ENCODE measurements at regions not wholly inside any gene's neighbourhood (a gene's known extent, or its start where the extent isn't known, plus 50 kb on each side); places are given as distances from the start of the nearest gene placed in this dataset.

GRCh38 chr12:25023808-25024207 lies 74.9 kb upstream of the BCAT1 start:
- no peak overlapping the region for H3K27ac Mint-ChIP-seq (ENCODE audit: unreplicated experiment)
- no peak for DNase-seq (ENCODE audit: low spot score)
- no peaks in the 10 kb centered on the region for H3K27me3 Mint-ChIP-seq (ENCODE audit: unreplicated experiment)
- H3K36me3 Mint-ChIP-seq (ENCODE audit: low read depth, unreplicated experiment), result no peaks in the 10 kb centered on the region
- no peak overlapping the region for H3K4me3 Mint-ChIP-seq (ENCODE audit: unreplicated experiment)
- TF ChIP-seq, protein P1, sequence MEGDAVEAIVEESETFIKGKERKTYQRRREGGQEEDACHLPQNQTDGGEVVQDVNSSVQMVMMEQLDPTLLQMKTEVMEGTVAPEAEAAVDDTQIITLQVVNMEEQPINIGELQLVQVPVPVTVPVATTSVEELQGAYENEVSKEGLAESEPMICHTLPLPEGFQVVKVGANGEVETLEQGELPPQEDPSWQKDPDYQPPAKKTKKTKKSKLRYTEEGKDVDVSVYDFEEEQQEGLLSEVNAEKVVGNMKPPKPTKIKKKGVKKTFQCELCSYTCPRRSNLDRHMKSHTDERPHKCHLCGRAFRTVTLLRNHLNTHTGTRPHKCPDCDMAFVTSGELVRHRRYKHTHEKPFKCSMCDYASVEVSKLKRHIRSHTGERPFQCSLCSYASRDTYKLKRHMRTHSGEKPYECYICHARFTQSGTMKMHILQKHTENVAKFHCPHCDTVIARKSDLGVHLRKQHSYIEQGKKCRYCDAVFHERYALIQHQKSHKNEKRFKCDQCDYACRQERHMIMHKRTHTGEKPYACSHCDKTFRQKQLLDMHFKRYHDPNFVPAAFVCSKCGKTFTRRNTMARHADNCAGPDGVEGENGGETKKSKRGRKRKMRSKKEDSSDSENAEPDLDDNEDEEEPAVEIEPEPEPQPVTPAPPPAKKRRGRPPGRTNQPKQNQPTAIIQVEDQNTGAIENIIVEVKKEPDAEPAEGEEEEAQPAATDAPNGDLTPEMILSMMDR (IDR thresholded peaks at IDR 0.05; ENCODE audit: unreplicated experiment), result no peak
- peaks cover 4% of the 10 kb centered on the region for H3K9me3 Mint-ChIP-seq (ENCODE audit: unreplicated experiment)
- H3K4me1 Mint-ChIP-seq (ENCODE audit: unreplicated experiment), result no peaks in the 10 kb centered on the region

GRCh38 chr12:25020621-25021243 lies 71.8 kb upstream of the BCAT1 start:
- H3K27me3 Mint-ChIP-seq (ENCODE audit: unreplicated experiment), result no peaks in the 10 kb centered on the region
- no peak overlapping the region for H3K27ac Mint-ChIP-seq (ENCODE audit: unreplicated experiment)
- no peaks in the 10 kb centered on the region for H3K36me3 Mint-ChIP-seq (ENCODE audit: low read depth, unreplicated experiment)
- H3K4me1 Mint-ChIP-seq (ENCODE audit: unreplicated experiment), result no peaks in the 10 kb centered on the region
- peaks cover 4% of the 10 kb centered on the region for H3K9me3 Mint-ChIP-seq (ENCODE audit: unreplicated experiment)
- DNase-seq (ENCODE audit: low spot score), result no peak
- no peak overlapping the region for H3K4me3 Mint-ChIP-seq (ENCODE audit: unreplicated experiment)
- TF ChIP-seq, protein P1 (IDR thresholded peaks at IDR 0.05; ENCODE audit: unreplicated experiment), result no peak

DNA sequence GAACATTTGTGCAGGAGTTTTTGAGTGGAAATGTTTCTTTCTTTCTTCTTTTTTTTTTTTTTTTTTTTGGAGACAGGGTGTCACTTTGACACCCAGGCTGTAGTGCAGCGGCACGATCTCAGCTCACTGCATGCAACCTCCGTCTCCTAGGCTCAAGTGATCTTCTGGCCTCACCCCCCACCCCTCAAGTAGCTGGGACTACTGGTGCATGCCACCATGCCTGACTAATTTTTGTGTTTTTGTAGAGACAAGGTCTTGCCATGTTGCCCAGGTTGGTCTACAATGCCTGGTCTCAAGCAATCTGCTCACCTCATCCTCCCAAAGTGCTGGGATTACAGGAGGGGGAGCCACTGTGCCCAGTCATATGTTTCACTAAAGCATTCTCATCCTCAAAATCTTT lies 69.2 kb upstream of the BCAT1 start:
- no peak overlapping the region for H3K27ac Mint-ChIP-seq (ENCODE audit: unreplicated experiment)
- no peaks in the 10 kb centered on the region for H3K27me3 Mint-ChIP-seq (ENCODE audit: unreplicated experiment)
- H3K36me3 Mint-ChIP-seq (ENCODE audit: low read depth, unreplicated experiment), result no peaks in the 10 kb centered on the region
- no peaks in the 10 kb centered on the region for H3K4me1 Mint-ChIP-seq (ENCODE audit: unreplicated experiment)
- no peak for DNase-seq (ENCODE audit: low spot score)
- no peak overlapping the region for H3K4me3 Mint-ChIP-seq (ENCODE audit: unreplicated experiment)
- TF ChIP-seq, protein P1 (IDR thresholded peaks at IDR 0.05; ENCODE audit: unreplicated experiment), result no peak
- peaks cover 4% of the 10 kb centered on the region for H3K9me3 Mint-ChIP-seq (ENCODE audit: unreplicated experiment)

DNA sequence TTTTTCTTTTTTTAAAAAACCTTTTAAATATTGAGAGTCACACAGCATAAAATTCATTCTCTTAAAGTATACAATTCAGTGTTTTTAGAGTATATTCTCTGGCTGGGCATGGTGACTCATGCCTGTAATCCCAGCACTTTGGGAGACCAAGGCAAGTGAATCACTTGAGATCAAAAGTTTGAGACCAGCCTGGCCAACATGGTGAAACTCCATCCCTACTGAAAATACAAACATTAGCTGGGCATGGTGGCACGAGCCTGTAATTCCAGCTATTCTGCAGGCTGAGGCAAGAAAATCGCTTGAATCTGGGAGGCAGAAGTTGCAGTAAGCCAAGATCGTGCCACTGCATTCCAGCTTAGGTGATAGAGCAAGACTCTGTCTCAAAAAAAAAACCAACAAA lies 68.4 kb upstream of the BCAT1 start:
- H3K36me3 Mint-ChIP-seq (ENCODE audit: low read depth, unreplicated experiment), result no peaks in the 10 kb centered on the region
- H3K27me3 Mint-ChIP-seq (ENCODE audit: unreplicated experiment), result no peaks in the 10 kb centered on the region
- no peaks in the 10 kb centered on the region for H3K4me1 Mint-ChIP-seq (ENCODE audit: unreplicated experiment)
- peaks cover 4% of the 10 kb centered on the region for H3K9me3 Mint-ChIP-seq (ENCODE audit: unreplicated experiment)
- H3K27ac Mint-ChIP-seq (ENCODE audit: unreplicated experiment), result no peak overlapping the region
- DNase-seq (ENCODE audit: low spot score), result no peak
- H3K4me3 Mint-ChIP-seq (ENCODE audit: unreplicated experiment), result no peak overlapping the region
- TF ChIP-seq, protein P1 (IDR thresholded peaks at IDR 0.05; ENCODE audit: unreplicated experiment), result no peak

- no peaks in the 10 kb centered on the region for H3K4me1 Mint-ChIP-seq (ENCODE audit: unreplicated experiment)
- no peak overlapping the region for H3K27ac Mint-ChIP-seq (ENCODE audit: unreplicated experiment)
- no peak for DNase-seq (ENCODE audit: low spot score)
- TF ChIP-seq, protein P1 (IDR thresholded peaks at IDR 0.05; ENCODE audit: unreplicated experiment), result no peak
- no peaks in the 10 kb centered on the region for H3K27me3 Mint-ChIP-seq (ENCODE audit: unreplicated experiment)
- H3K36me3 Mint-ChIP-seq (ENCODE audit: low read depth, unreplicated experiment), result no peaks in the 10 kb centered on the region
- no peaks in the 10 kb centered on the region for H3K9me3 Mint-ChIP-seq (ENCODE audit: unreplicated experiment)
- H3K4me3 Mint-ChIP-seq (ENCODE audit: unreplicated experiment), result no peak overlapping the region
These were observed 66.1 kb upstream of the BCAT1 start for GRCh38 chr12:25014961-25015360.

All from endothelial cell (in vitro differentiated cells).